PC-9 (cell line): ENCODE measurements at regions not wholly inside any gene's neighbourhood (a gene's known extent, or its start where the extent isn't known, plus 50 kb on each side); places are given as distances from the start of the nearest gene placed in this dataset.

Experiments
- CTCF ChIP-seq: fragments of 200-600 bp; sonication (generic); conservative IDR thresholded peaks from 2 replicates; pipeline ENCODE4 v1.6.1; 2017; ENCODE audit warnings: mixed run types, antibody characterized with exemption, mild to moderate bottlenecking, moderate library complexity
- EZH2 ChIP-seq: fragments of 200-600 bp; sonication (generic); IDR thresholded peaks from 2 replicates; pipeline ENCODE4 v1.8.0; 2017; ENCODE audit warnings: antibody characterized with exemption, low read depth

GRCh38 chr5:17156463-17156862 lies 61.0 kb upstream of the BASP1 start:
- no peak for TF ChIP-seq CTCF
- TF ChIP-seq EZH2, result no peak
